ENCODE measurements at regions not wholly inside any gene's neighbourhood (a gene's known extent, or its start where the extent isn't known, plus 50 kb on each side); places are given as distances from the start of the nearest gene placed in this dataset.

- DNase-seq, result no peak
- Histone ChIP-seq H3K4me1 (ENCODE audit: insufficient read depth, low read length) (no peaks in the 10 kb centered on the region), H3K4me2 (ENCODE audit: insufficient read depth, low read length) (no peak overlapping the region), H3K9ac (ENCODE audit: low read depth, low read length) (no peak overlapping the region), H3K9me3 (ENCODE audit: insufficient read depth, low read length, severe bottlenecking) (no peaks in the 10 kb centered on the region), H3K4me3 (ENCODE audit: low read depth in 1 of 2, low read length in 2 of 2) (no peak overlapping the region), H3K27ac (ENCODE audit: low read length) (no peak overlapping the region), H3K79me2 (ENCODE audit: insufficient read depth, low read length) (no peaks in the 10 kb centered on the region), H4K20me1 (ENCODE audit: insufficient read depth, low read length) (no peaks in the 10 kb centered on the region), H3K27me3 (ENCODE audit: insufficient read depth, low read length, poor library complexity) (no peaks in the 10 kb centered on the region), H2AFZ (ENCODE audit: low read depth, low read length) (no peak overlapping the region), H3K36me3 (ENCODE audit: insufficient read depth, low read length) (no peaks in the 10 kb centered on the region)
- TF ChIP-seq CTCF (IDR thresholded peaks at IDR 0.05; ENCODE audit: borderline replicate concordance, extremely low read depth, low read length, poor library complexity, severe bottlenecking) (no peak), EZH2 (IDR thresholded peaks at IDR 0.05; ENCODE audit: borderline replicate concordance, low read depth, low read length, severe bottlenecking) (no peak)
- ATAC-seq (ENCODE audit: insufficient read depth, low read depth), result no peak
Measured at GRCh38 chr3:76699846-76700245, 340.1 kb upstream of the ROBO2 start.

GRCh38 chr3:76700323-76700722 lies 339.6 kb upstream of the ROBO2 start:
- Histone ChIP-seq H3K4me2 (ENCODE audit: insufficient read depth, low read length) (no peak overlapping the region), H3K27ac (ENCODE audit: low read length) (no peak overlapping the region), H3K9ac (ENCODE audit: low read depth, low read length) (no peak overlapping the region), H3K9me3 (ENCODE audit: insufficient read depth, low read length, severe bottlenecking) (no peaks in the 10 kb centered on the region), H3K27me3 (ENCODE audit: insufficient read depth, low read length, poor library complexity) (no peaks in the 10 kb centered on the region), H3K79me2 (ENCODE audit: insufficient read depth, low read length) (no peaks in the 10 kb centered on the region), H3K4me1 (ENCODE audit: insufficient read depth, low read length) (no peaks in the 10 kb centered on the region), H4K20me1 (ENCODE audit: insufficient read depth, low read length) (no peaks in the 10 kb centered on the region), H3K4me3 (ENCODE audit: low read depth in 1 of 2, low read length in 2 of 2) (no peak overlapping the region), H3K36me3 (ENCODE audit: insufficient read depth, low read length) (no peaks in the 10 kb centered on the region), H2AFZ (ENCODE audit: low read depth, low read length) (no peak overlapping the region)
- ATAC-seq (ENCODE audit: insufficient read depth, low read depth) (no peak), DNase-seq (no peak)
- TF ChIP-seq CTCF (IDR thresholded peaks at IDR 0.05; ENCODE audit: borderline replicate concordance, extremely low read depth, low read length, poor library complexity, severe bottlenecking) (no peak), EZH2 (IDR thresholded peaks at IDR 0.05; ENCODE audit: borderline replicate concordance, low read depth, low read length, severe bottlenecking) (no peak)

GRCh38 chr3:76702676-76703075 lies 337.2 kb upstream of the ROBO2 start:
- H3K36me3 ChIP-seq (ENCODE audit: insufficient read depth, low read length), result no peaks in the 10 kb centered on the region
- no peaks in the 10 kb centered on the region for H3K27me3 ChIP-seq (ENCODE audit: insufficient read depth, low read length, poor library complexity)
- no peaks in the 10 kb centered on the region for H4K20me1 ChIP-seq (ENCODE audit: insufficient read depth, low read length)
- no peak for ATAC-seq (ENCODE audit: insufficient read depth, low read depth)
- H3K4me2 ChIP-seq (ENCODE audit: insufficient read depth, low read length), result no peak overlapping the region
- no peak overlapping the region for H2AFZ ChIP-seq (ENCODE audit: low read depth, low read length)
- H3K79me2 ChIP-seq (ENCODE audit: insufficient read depth, low read length), result no peaks in the 10 kb centered on the region
- H3K9ac ChIP-seq (ENCODE audit: low read depth, low read length), result no peak overlapping the region
- DNase-seq, result no peak
- H3K4me1 ChIP-seq (ENCODE audit: insufficient read depth, low read length), result no peaks in the 10 kb centered on the region
- H3K27ac ChIP-seq (ENCODE audit: low read length), result no peak overlapping the region
- TF ChIP-seq EZH2 (IDR thresholded peaks at IDR 0.05; ENCODE audit: borderline replicate concordance, low read depth, low read length, severe bottlenecking) (no peak), CTCF (IDR thresholded peaks at IDR 0.05; ENCODE audit: borderline replicate concordance, extremely low read depth, low read length, poor library complexity, severe bottlenecking) (no peak)
- H3K4me3 ChIP-seq (ENCODE audit: low read depth in 1 of 2, low read length in 2 of 2), result no peak overlapping the region
- no peaks in the 10 kb centered on the region for H3K9me3 ChIP-seq (ENCODE audit: insufficient read depth, low read length, severe bottlenecking)

- no peak for DNase-seq
- no peak overlapping the region for H2AFZ ChIP-seq (ENCODE audit: low read depth, low read length)
- H3K36me3 ChIP-seq (ENCODE audit: insufficient read depth, low read length), result no peaks in the 10 kb centered on the region
- H3K4me3 ChIP-seq (ENCODE audit: low read depth in 1 of 2, low read length in 2 of 2), result no peak overlapping the region
- no peak overlapping the region for H3K4me2 ChIP-seq (ENCODE audit: insufficient read depth, low read length)
- no peak overlapping the region for H3K27ac ChIP-seq (ENCODE audit: low read length)
- ATAC-seq (ENCODE audit: insufficient read depth, low read depth), result no peak
- no peaks in the 10 kb centered on the region for H3K27me3 ChIP-seq (ENCODE audit: insufficient read depth, low read length, poor library complexity)
- H3K79me2 ChIP-seq (ENCODE audit: insufficient read depth, low read length), result no peaks in the 10 kb centered on the region
- H3K9me3 ChIP-seq (ENCODE audit: insufficient read depth, low read length, severe bottlenecking), result no peaks in the 10 kb centered on the region
- H4K20me1 ChIP-seq (ENCODE audit: insufficient read depth, low read length), result no peaks in the 10 kb centered on the region
- no peak for TF ChIP-seq CTCF (IDR thresholded peaks at IDR 0.05; ENCODE audit: borderline replicate concordance, extremely low read depth, low read length, poor library complexity, severe bottlenecking)
- TF ChIP-seq EZH2 (IDR thresholded peaks at IDR 0.05; ENCODE audit: borderline replicate concordance, low read depth, low read length, severe bottlenecking), result no peak
- no peaks in the 10 kb centered on the region for H3K4me1 ChIP-seq (ENCODE audit: insufficient read depth, low read length)
- H3K9ac ChIP-seq (ENCODE audit: low read depth, low read length), result no peak overlapping the region
Measured at GRCh38 chr3:76715426-76715825, 324.5 kb upstream of the ROBO2 start.

Measured in DND-41 (cell line).